IMR-90 (cell line): ENCODE measurements at regions not wholly inside any gene's neighbourhood (a gene's known extent, or its start where the extent isn't known, plus 50 kb on each side); places are given as distances from the start of the nearest gene placed in this dataset.

Experiments
- ATAC-seq: fragments of 200-7000 bp; cut with Tn5 transposase; 2 replicates; pipeline ENCODE4 v1.9.1; 2020; ENCODE audit warnings: low read depth, mild to moderate bottlenecking, moderate library complexity
- BruUV-seq: library from RNA; stranded (reverse); fragments of 400-500 nt; replicated peaks from 2 replicates; lab custom pipeline; 2021; lab: Mats Ljungman, UMichigan
- CTCF ChIA-PET: fragments of 300-600 bp; formaldehyde crosslinking; extraction: SDS; loops from one replicate; lab custom pipeline; 2021; ENCODE audit warnings: antibody characterized with exemption; lab: Yijun Ruan, JAX
- POLR2A ChIA-PET: fragments of 300-600 bp; sonication (Branson Sonifier 250); formaldehyde crosslinking; loops from one replicate; lab custom pipeline; 2022; ENCODE audit warnings: antibody characterized with exemption; ENCODE audit not compliant: unreplicated experiment; lab: Charles Lee
- DNase-seq: peaks from one replicate; pipeline ENCODE4 v3.0.0; 2013
- H2AFZ ChIP-seq: replicated peaks from 2 replicates; pipeline ENCODE3; 2013; ENCODE audit warnings: low read length, mild to moderate bottlenecking; ENCODE audit not compliant: poor library complexity
- H2AK5ac ChIP-seq: 2 replicates; pipeline ENCODE4 v1.6.1; 2013; ENCODE audit warnings: low read depth, low read length, inconsistent platforms
- H2AK9ac ChIP-seq: replicated peaks from 2 replicates; pipeline ENCODE3; 2013; ENCODE audit warnings: mild to moderate bottlenecking, low read depth, low read length, moderate library complexity; ENCODE audit not compliant: poor library complexity
- H2BK120ac ChIP-seq: 2 replicates; pipeline ENCODE4 v1.6.1; 2013; ENCODE audit warnings: low read depth, low read length, inconsistent platforms
- H2BK15ac ChIP-seq: 3 replicates; pipeline ENCODE4 v1.6.1; 2013; ENCODE audit warnings: low read depth, low read length, inconsistent platforms
- H2BK20ac ChIP-seq: 2 replicates; pipeline ENCODE4 v1.6.1; 2013; ENCODE audit warnings: low read depth, mild to moderate bottlenecking, inconsistent platforms, low read length, moderate library complexity
- H2BK5ac ChIP-seq: 2 replicates; pipeline ENCODE4 v1.6.1; 2013; ENCODE audit warnings: mild to moderate bottlenecking, low read depth, low read length, inconsistent platforms; ENCODE audit not compliant: poor library complexity, severe bottlenecking
- H3K14ac ChIP-seq: replicated peaks from 2 replicates; pipeline ENCODE4 v1.6.1; 2013; ENCODE audit warnings: low read depth, low read length, inconsistent platforms
- H3K18ac ChIP-seq: 2 replicates; pipeline ENCODE4 v1.6.1; 2013; ENCODE audit warnings: low read depth, low read length, control low read depth
- H3K23ac ChIP-seq: 2 replicates; pipeline ENCODE4 v1.6.1; 2013; ENCODE audit warnings: low read depth, low read length, inconsistent platforms
- H3K27ac ChIP-seq: 2 replicates; pipeline ENCODE4 v1.5.1; 2013; ENCODE audit warnings: mild to moderate bottlenecking, control low read depth, low read length; ENCODE audit not compliant: insufficient read depth
- H3K27me3 ChIP-seq: 2 replicates; pipeline ENCODE4 v1.6.1; 2013; ENCODE audit warnings: low read length; ENCODE audit not compliant: control insufficient read depth, insufficient read depth
- H3K36me3 ChIP-seq: 2 replicates; pipeline ENCODE4 v1.6.1; 2013; ENCODE audit warnings: low read length, mixed read lengths; ENCODE audit not compliant: control insufficient read depth, insufficient read depth
- H3K4ac ChIP-seq: 2 replicates; pipeline ENCODE4 v1.6.1; 2013; ENCODE audit warnings: low read depth, low read length, inconsistent platforms
- H3K4me1 ChIP-seq: 2 replicates; pipeline ENCODE4 v1.6.1; 2013; ENCODE audit warnings: low read length, mixed read lengths; ENCODE audit not compliant: control insufficient read depth, insufficient read depth
- H3K4me2 ChIP-seq: 2 replicates; pipeline ENCODE4 v1.6.1; 2013; ENCODE audit warnings: low read depth, mild to moderate bottlenecking, control low read depth, low read length, moderate library complexity
- H3K4me3 ChIP-seq: 2 replicates; pipeline ENCODE4 v1.5.1; 2013; ENCODE audit warnings: low read depth, mild to moderate bottlenecking, control low read depth, low read length, moderate library complexity; ENCODE audit not compliant: insufficient read depth
- H3K56ac ChIP-seq: 2 replicates; pipeline ENCODE4 v1.6.1; 2013; ENCODE audit warnings: low read length, inconsistent platforms; ENCODE audit not compliant: insufficient read depth; ENCODE audit errors: extremely low read depth
- H3K79me1 ChIP-seq, 2 experiments: 2 replicates each; pipeline ENCODE4 v1.6.1; 2013; ENCODE audit warnings: low read length in 2 of 2, inconsistent platforms in 1 of 2, low read depth in 1 of 2
- H3K9ac ChIP-seq: 2 replicates; pipeline ENCODE4 v1.6.1; 2013; ENCODE audit warnings: low read depth, low read length, control low read depth
- H3K9me1 ChIP-seq: 2 replicates; pipeline ENCODE4 v1.6.1; 2013; ENCODE audit warnings: low read length, inconsistent platforms; ENCODE audit not compliant: insufficient read depth
- H3K9me3 ChIP-seq: 2 replicates; pipeline ENCODE4 v1.6.1; 2013; ENCODE audit warnings: low read length; ENCODE audit not compliant: control insufficient read depth, insufficient read depth
- H4K20me1 ChIP-seq: 2 replicates; pipeline ENCODE4 v1.6.1; 2013; ENCODE audit warnings: low read length, inconsistent platforms; ENCODE audit not compliant: insufficient read depth
- H4K5ac ChIP-seq: 2 replicates; pipeline ENCODE4 v1.6.1; 2013; ENCODE audit warnings: mild to moderate bottlenecking, low read depth, low read length, control low read depth
- H4K8ac ChIP-seq, 2 experiments: 2 replicates each; pipeline ENCODE4 v1.6.1; 2013; ENCODE audit warnings: low read depth in 2 of 2, low read length in 2 of 2, control low read depth in 1 of 2, inconsistent platforms in 1 of 2
- H4K91ac ChIP-seq: 2 replicates; pipeline ENCODE4 v1.6.1; 2013; ENCODE audit warnings: low read depth, low read length, inconsistent platforms; ENCODE audit not compliant: insufficient read depth
- CEBPB ChIP-seq: IDR thresholded peaks from 2 replicates; pipeline ENCODE4 v1.6.1; 2012; ENCODE audit warnings: low read depth, low read length, improper control_type of control experiment
- CHD1 ChIP-seq: IDR thresholded peaks from 2 replicates; pipeline ENCODE4 v1.6.1; 2012; ENCODE audit warnings: low read depth, low read length, improper control_type of control experiment
- MXI1 ChIP-seq: IDR thresholded peaks from 2 replicates; pipeline ENCODE4 v1.6.1; 2012; ENCODE audit warnings: low read depth, mild to moderate bottlenecking, low read length, moderate library complexity, borderline replicate concordance
- RAD21 ChIP-seq: IDR thresholded peaks from 2 replicates; pipeline ENCODE4 v1.6.1; 2012; ENCODE audit warnings: low read length, improper control_type of control experiment
- RCOR1 ChIP-seq: IDR thresholded peaks from 2 replicates; pipeline ENCODE4 v1.6.1; 2012; ENCODE audit warnings: mild to moderate bottlenecking, low read length, improper control_type of control experiment; ENCODE audit not compliant: insufficient replicate concordance
- RFX5 ChIP-seq: IDR thresholded peaks from 2 replicates; pipeline ENCODE4 v1.8.0; 2012; ENCODE audit warnings: low read depth, mild to moderate bottlenecking, low read length, moderate library complexity
- SMC3 ChIP-seq: fragments of 150-350 bp; IDR thresholded peaks from 2 replicates; pipeline ENCODE4 v1.6.1; 2016; ENCODE audit warnings: low read depth, mild to moderate bottlenecking, antibody characterized with exemption, low read length, moderate library complexity
- WGBS, 2 experiments: methylation state at CpG; one replicate each; pipeline versions ENCODE4 v1.1.5 to v1.1.7; 2013; ENCODE audit warnings: missing lambda C conversion rate in 2 of 2; ENCODE audit not compliant: insufficient read length in 1 of 2; ENCODE audit errors: extremely low coverage in 2 of 2; 5-methylcytosine and 5-hydroxymethylcytosine counted together
- dilution Hi-C: fragments of 300-500 bp; cut with HindIII; formaldehyde crosslinking; loops from one replicate; pipeline ENCODE4 v1.14.3; 2018; ENCODE audit warnings: low sequenced_read_pairs; ENCODE audit not compliant: unreplicated experiment
- in situ Hi-C: fragments of 300-500 bp; cut with MboI; formaldehyde crosslinking; loops from 3 replicates; pipeline ENCODE4 v1.14.3; 2019; ENCODE audit warnings: low sequenced_read_pairs, inconsistent platforms, mixed read lengths
- intact Hi-C: fragments of 100-400 bp; cut with micrococcal nuclease; formaldehyde crosslinking; loops from 2 replicates; pipeline ENCODE4 v1.10.0; 2022
- TF ChIP-seq, protein P1 (sequence below): conservative IDR thresholded peaks from 2 replicates; pipeline ENCODE4 v1.5.1; 2012; ENCODE audit warnings: mild to moderate bottlenecking, low read depth, low read length, improper control_type of control experiment
- TF ChIP-seq, protein P2 (sequence below): fragments of 150-350 bp; IDR thresholded peaks from 2 replicates; pipeline ENCODE4 v1.6.1; 2017; ENCODE audit warnings: mild to moderate bottlenecking, antibody characterized with exemption, low read length, low read depth
- TF ChIP-seq, protein P3 (sequence below): fragments of 150-350 bp; IDR thresholded peaks from 2 replicates; pipeline ENCODE4 v1.6.1; 2016; ENCODE audit warnings: low read depth, mild to moderate bottlenecking, low read length, moderate library complexity, borderline replicate concordance

DNA sequence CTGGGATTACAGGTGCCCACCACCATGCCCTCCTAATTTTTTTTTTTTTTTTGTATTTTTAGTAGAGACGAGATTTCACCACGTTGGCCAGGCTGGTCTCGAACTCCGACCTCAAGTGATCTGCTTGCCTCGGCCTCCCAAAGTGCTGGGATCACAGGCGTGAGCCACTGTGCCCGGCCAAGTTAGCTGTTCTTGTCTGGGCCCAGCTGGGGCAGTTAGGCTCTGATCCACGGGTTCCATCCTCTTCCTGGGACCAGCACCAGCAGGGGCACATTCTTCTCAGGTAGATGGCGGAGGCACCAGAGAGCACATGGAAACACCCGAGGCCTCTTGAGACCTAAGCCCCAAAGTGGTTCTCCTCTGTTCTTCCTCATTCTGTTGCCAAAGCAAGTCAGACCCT, 281.6 kb downstream of the PBX3 start:
- Histone ChIP-seq H3K27me3 (peaks cover 11% of the 10 kb centered on the region; the same call in 1 of the 2 replicates), H3K79me1 (no peaks in the 10 kb centered on the region), H2BK15ac (no peak overlapping the region), H3K4me1 (no peaks in the 10 kb centered on the region), H3K4me3 (no peak overlapping the region), H4K5ac (no peak overlapping the region), H2BK5ac (no peak overlapping the region), H3K36me3 (no peaks in the 10 kb centered on the region), H4K20me1 (no peaks in the 10 kb centered on the region), H3K56ac (no peak overlapping the region), H2BK20ac (no peak overlapping the region), H3K4me2 (no peak overlapping the region), H3K14ac (no peak overlapping the region), H3K4ac (no peak overlapping the region), H3K9me1 (no peaks in the 10 kb centered on the region; the same call in 1 of the 2 replicates), H3K27ac (no peak overlapping the region), H2AFZ (no peak overlapping the region), H2AK5ac (no peak overlapping the region), H3K18ac (no peak overlapping the region), H4K8ac (no peak overlapping the region), H2BK120ac (no peak overlapping the region), H3K9me3 (peaks cover 3% of the 10 kb centered on the region; the same call in 1 of the 2 replicates), H4K91ac (no peak overlapping the region), H2AK9ac (no peak overlapping the region), H3K9ac (no peak overlapping the region), H3K23ac (no peak overlapping the region)
- no TSS peak for BruUV-seq
- intact Hi-C loops (no loop called here), in situ Hi-C loops (no loop called here), dilution Hi-C loops (no loop called here)
- POLR2A ChIA-PET, result no interaction called here
- whole genome bisulfite sequencing, 2 experiments, result 82% methylated on average over 7 of the region's 10 CpGs; no CpG with 5 or more reads in 1 of the 2 experiments
- ATAC-seq, result no peak
- no peak for DNase-seq
- CTCF ChIA-PET, result no interaction called here
- TF ChIP-seq, protein P1, sequence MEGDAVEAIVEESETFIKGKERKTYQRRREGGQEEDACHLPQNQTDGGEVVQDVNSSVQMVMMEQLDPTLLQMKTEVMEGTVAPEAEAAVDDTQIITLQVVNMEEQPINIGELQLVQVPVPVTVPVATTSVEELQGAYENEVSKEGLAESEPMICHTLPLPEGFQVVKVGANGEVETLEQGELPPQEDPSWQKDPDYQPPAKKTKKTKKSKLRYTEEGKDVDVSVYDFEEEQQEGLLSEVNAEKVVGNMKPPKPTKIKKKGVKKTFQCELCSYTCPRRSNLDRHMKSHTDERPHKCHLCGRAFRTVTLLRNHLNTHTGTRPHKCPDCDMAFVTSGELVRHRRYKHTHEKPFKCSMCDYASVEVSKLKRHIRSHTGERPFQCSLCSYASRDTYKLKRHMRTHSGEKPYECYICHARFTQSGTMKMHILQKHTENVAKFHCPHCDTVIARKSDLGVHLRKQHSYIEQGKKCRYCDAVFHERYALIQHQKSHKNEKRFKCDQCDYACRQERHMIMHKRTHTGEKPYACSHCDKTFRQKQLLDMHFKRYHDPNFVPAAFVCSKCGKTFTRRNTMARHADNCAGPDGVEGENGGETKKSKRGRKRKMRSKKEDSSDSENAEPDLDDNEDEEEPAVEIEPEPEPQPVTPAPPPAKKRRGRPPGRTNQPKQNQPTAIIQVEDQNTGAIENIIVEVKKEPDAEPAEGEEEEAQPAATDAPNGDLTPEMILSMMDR, result no peak
- TF ChIP-seq RCOR1 (no peak), CHD1 (no peak), RFX5 (no peak), MXI1 (no peak), RAD21 (no peak), SMC3 (no peak), CEBPB (no peak)
- TF ChIP-seq, protein P2, sequence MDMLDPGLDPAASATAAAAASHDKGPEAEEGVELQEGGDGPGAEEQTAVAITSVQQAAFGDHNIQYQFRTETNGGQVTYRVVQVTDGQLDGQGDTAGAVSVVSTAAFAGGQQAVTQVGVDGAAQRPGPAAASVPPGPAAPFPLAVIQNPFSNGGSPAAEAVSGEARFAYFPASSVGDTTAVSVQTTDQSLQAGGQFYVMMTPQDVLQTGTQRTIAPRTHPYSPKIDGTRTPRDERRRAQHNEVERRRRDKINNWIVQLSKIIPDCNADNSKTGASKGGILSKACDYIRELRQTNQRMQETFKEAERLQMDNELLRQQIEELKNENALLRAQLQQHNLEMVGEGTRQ, result no peak
- TF ChIP-seq, protein P3, sequence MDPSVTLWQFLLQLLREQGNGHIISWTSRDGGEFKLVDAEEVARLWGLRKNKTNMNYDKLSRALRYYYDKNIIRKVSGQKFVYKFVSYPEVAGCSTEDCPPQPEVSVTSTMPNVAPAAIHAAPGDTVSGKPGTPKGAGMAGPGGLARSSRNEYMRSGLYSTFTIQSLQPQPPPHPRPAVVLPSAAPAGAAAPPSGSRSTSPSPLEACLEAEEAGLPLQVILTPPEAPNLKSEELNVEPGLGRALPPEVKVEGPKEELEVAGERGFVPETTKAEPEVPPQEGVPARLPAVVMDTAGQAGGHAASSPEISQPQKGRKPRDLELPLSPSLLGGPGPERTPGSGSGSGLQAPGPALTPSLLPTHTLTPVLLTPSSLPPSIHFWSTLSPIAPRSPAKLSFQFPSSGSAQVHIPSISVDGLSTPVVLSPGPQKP, result no peak
